Fibroblast of skin of left quadriceps (primary cell): ENCODE measurements at regions not wholly inside any gene's neighbourhood (a gene's known extent, or its start where the extent isn't known, plus 50 kb on each side); places are given as distances from the start of the nearest gene placed in this dataset.

Source experiments
- DNase-seq, 2 experiments: peaks; one replicate each; pipeline ENCODE4 v3.0.0-alpha.2; 2013; ENCODE audit warnings: low read depth in 2 of 2

GRCh38 chr13:104784891-104785290, 1718.7 kb upstream of the SLC10A2 start:
- DNase-seq, result no peak

DNA sequence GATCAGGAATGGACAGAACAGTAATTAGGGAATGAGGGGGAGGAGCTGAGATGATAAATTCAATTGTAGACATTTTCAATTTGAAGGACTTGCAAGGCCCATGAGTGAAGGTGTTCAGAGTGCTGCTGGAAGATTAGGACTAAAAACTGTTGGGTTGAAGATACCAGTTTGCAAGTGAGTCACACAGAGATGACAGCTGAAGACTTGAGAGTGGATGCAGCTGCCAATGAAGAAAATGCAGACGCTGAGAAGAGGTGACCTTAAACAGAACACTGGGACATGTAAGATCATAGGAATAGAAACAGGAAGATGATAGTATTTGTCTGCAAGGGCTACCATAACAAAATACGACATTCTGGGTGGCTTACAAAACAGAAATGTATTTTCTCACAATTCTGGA, 1716.5 kb upstream of the SLC10A2 start:
- no peak for DNase-seq

GRCh38 chr13:104779311-104779993, 1713.2 kb upstream of the SLC10A2 start:
- DNase-seq, result peak; percentile 62 to 65

GRCh38 chr13:104773775-104774174, 1707.6 kb upstream of the SLC10A2 start:
- peak; percentile 34 to 37 for DNase-seq

GRCh38 chr13:104769545-104769944, 1703.3 kb upstream of the SLC10A2 start:
- no peak for DNase-seq

DNA sequence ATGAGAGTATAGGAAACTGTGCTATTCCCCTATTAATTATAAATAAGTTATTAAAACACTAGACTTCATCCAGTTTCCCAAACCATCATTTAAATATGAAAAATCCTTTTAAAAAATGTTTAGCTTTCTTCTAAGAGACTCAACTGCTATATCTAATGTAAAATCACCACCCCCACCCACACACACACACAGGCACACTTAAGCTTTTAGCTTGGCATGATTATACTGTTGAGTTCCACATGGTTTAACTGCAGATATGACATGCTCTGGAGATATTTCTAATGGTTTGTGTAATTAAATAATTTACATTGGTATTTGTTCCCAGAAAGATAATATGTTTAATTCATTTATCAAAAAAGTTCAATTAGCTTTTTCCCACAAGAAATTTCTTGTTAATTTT, 1700.1 kb upstream of the SLC10A2 start:
- DNase-seq, result no peak

DNA sequence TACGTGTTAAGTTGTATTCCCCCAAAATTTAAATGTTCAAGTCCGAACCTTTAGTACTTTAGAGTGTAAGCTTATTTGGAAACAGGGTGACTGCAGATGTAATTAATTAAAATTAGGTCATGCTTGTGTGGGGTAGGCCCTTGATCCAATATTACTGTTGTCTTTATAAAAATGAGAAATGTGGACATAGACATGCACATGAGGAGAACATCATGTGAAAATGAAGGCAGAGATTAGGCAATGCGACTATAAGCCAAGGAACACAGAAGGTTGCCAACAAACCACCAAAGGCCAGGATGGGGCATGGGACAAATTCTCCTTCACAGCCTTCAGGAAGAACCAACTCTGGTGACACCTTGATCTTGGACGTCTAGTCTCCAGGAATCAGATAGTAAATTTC, 1698.4 kb upstream of the SLC10A2 start:
- DNase-seq, result no peak

DNA sequence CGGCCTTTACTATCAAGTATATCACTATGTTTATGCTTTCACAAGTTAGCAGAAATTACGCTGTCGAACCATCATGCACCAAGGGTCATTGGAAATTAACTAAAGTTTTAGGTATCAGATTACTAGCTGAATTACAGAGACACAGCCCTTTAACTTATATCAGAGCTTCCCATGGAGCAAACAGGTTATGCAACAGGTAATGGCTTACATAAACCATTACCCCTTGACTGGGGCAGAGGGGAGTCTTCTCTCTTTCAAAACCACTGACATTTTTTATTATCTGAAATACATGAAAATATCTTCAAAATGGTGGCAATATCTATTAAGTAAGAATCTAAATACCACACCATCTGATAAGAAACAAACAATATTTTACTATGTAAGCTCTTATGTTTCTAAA, 1692.9 kb upstream of the SLC10A2 start:
- DNase-seq, result no peak

DNA sequence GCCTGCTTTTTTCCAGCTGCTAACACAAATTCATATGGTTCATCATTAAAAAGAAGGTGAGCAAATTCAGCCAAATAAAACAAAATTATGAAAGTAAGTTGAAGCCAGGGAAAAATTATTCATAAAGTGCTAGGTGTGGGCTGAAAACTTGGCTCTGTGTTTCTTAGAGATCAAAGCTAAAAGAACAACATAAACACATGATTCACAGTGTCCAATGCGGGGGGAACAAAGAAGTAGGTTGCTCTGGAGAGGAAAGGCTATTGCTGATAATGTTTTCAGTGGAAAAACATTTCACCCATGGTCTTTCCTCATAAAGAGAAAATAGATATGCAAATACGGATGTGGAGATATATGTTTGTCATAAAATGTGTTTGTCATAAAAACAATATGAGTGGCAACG, 1691.5 kb upstream of the SLC10A2 start:
- no peak for DNase-seq

DNA sequence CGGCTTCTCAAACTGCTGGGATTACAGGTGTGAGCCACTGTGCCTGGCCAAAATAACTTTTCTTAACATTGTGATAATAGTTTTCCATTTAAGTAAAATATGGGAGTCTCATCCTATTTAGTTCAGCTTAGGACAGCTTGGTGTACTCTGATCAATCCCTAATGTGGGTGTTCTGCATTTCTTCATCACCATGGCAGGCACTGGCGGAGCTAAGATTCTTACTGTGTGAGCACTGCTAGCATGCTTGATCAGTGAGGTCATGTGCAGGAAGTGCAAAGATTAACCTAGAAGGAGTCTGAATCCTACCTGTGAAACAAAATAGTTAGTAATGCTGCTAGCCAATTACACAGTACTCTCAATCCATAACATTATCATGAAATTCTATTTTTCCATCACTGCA, 1684.2 kb upstream of the SLC10A2 start:
- no peak for DNase-seq

GRCh38 chr13:104740641-104741222, 1674.5 kb upstream of the SLC10A2 start:
- DNase-seq, result no peak

DNA sequence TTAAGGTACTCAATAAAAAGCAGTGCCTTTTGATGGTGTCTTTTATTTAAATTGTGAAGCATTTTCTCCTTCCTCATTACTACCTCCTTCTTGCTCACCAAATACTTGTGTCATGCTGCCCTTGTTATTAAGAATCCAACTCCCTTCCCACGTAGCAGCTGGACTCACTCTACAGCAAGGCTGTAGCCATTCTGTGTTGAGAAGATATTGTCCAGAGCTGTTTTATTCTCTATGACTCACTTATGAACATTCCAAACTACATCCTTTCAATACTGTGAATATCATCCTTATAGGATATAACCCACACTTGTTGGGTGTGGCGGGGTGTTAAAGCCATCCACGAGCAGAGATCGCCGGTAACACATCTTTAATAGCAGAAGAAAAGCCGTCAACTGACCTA, 1671.5 kb upstream of the SLC10A2 start:
- DNase-seq, result no peak

GRCh38 chr13:104733427-104733826, 1667.2 kb upstream of the SLC10A2 start:
- DNase-seq, result no peak

- DNase-seq, result no peak
Observed at GRCh38 chr13:104715111-104715510, 1648.9 kb upstream of the SLC10A2 start.

GRCh38 chr13:104705031-104705750, 1639.0 kb upstream of the SLC10A2 start:
- no peak for DNase-seq

- DNase-seq, result no peak
Observed at GRCh38 chr13:104701591-104701990, 1635.4 kb upstream of the SLC10A2 start.

GRCh38 chr13:104694397-104694796, 1628.2 kb upstream of the SLC10A2 start:
- no peak for DNase-seq

- no peak for DNase-seq
Observed at GRCh38 chr13:104693126-104693525, 1626.9 kb upstream of the SLC10A2 start.

GRCh38 chr13:104691767-104692467, 1625.7 kb upstream of the SLC10A2 start:
- DNase-seq, result no peak

GRCh38 chr13:104686484-104686883, 1620.3 kb upstream of the SLC10A2 start:
- no peak for DNase-seq

- no peak for DNase-seq
Observed at GRCh38 chr13:104683789-104684188, 1617.6 kb upstream of the SLC10A2 start.

DNA sequence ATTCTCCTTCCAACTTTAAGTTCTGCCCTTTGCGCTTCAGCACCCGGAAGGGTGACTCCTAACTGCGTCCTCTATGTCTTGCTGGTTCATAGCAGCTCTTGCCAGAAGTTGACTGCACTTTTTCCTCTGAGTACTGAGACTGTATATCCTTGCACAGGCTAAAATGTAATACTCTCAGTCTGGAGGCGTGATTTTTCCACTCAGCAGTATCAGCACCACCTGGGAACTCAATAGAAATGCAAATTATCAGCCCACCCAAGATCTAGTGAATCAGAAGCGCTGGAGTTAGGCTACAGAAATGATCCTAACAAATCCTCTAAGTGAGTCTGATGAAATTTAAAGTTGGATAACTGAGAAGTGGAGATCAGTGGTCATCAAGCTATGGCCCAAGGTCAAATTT, 1611.9 kb upstream of the SLC10A2 start:
- DNase-seq, result no peak

DNA sequence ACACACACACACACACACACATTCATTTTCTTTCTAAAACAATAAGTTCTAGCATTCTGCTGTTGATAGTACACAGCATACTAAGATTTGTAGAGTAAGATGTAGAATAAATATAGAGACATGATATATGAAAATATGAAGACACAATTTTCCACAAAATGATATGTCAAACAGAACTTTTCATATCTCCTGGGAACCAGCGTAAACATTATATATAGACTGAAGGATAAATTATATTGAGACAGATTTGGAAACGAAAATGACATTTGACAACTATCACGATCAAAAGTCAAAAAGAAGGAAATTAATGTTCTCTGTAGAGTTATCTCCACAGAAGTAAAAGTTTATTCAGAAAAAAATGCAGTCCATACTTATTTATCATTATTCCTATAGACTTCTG, 1605.7 kb upstream of the SLC10A2 start:
- DNase-seq, result no peak
